ENCODE measurements at regions not wholly inside any gene's neighbourhood (a gene's known extent, or its start where the extent isn't known, plus 50 kb on each side); places are given as distances from the start of the nearest gene placed in this dataset.
"Not testable (repeated sequence)": the region's sequence is repeated elsewhere in the genome, so short reads cannot be mapped to it uniquely, and the experiment has no call there.

GRCh38 chr3:110397115-110397514, 674.5 kb upstream of the NECTIN3 start:
- no peak for DNase-seq (ENCODE audit: low spot score)

GRCh38 chr3:110400315-110400714, 671.3 kb upstream of the NECTIN3 start:
- DNase-seq (ENCODE audit: low spot score): no peak

GRCh38 chr3:110405830-110406585, 665.6 kb upstream of the NECTIN3 start:
- no peak for DNase-seq (ENCODE audit: low spot score)

- DNase-seq (ENCODE audit: low spot score): peak; percentile 11
Observed at GRCh38 chr3:110413266-110413665, 658.4 kb upstream of the NECTIN3 start.

- no peak for DNase-seq (ENCODE audit: low spot score)
Observed at GRCh38 chr3:110413807-110414748, 657.5 kb upstream of the NECTIN3 start.

- DNase-seq (ENCODE audit: low spot score): no peak
Observed at GRCh38 chr3:110414855-110415254, 656.8 kb upstream of the NECTIN3 start.

- DNase-seq (ENCODE audit: low spot score): no peak
Observed at GRCh38 chr3:110419096-110419495, 652.5 kb upstream of the NECTIN3 start.

GRCh38 chr3:110419601-110420000, 652.0 kb upstream of the NECTIN3 start:
- no peak for DNase-seq (ENCODE audit: low spot score)

- no peak for DNase-seq (ENCODE audit: low spot score)
Observed at GRCh38 chr3:110420158-110420641, 651.4 kb upstream of the NECTIN3 start.

- no peak for DNase-seq (ENCODE audit: low spot score)
Observed at GRCh38 chr3:110423276-110423675, 648.3 kb upstream of the NECTIN3 start.

GRCh38 chr3:110430146-110430545, 641.5 kb upstream of the NECTIN3 start:
- no peak for DNase-seq (ENCODE audit: low spot score)

GRCh38 chr3:110436209-110436608, 635.4 kb upstream of the NECTIN3 start:
- DNase-seq (ENCODE audit: low spot score): no peak

- not testable (repeated sequence) for DNase-seq (ENCODE audit: low spot score)
Observed at GRCh38 chr3:110440066-110440653, 631.5 kb upstream of the NECTIN3 start.

GRCh38 chr3:110454066-110454465, 617.5 kb upstream of the NECTIN3 start:
- DNase-seq (ENCODE audit: low spot score): no peak

GRCh38 chr3:110456001-110456400, 615.6 kb upstream of the NECTIN3 start:
- DNase-seq (ENCODE audit: low spot score): no peak

GRCh38 chr3:110456438-110457138, 615.0 kb upstream of the NECTIN3 start:
- no peak for DNase-seq (ENCODE audit: low spot score)

- no peak for DNase-seq (ENCODE audit: low spot score)
Observed at GRCh38 chr3:110457508-110457907, 614.1 kb upstream of the NECTIN3 start.

- DNase-seq (ENCODE audit: low spot score): no peak
Observed at GRCh38 chr3:110459021-110459420, 612.6 kb upstream of the NECTIN3 start.

GRCh38 chr3:110470310-110470709, 601.3 kb upstream of the NECTIN3 start:
- no peak for DNase-seq (ENCODE audit: low spot score)

GRCh38 chr3:110473405-110473804, 598.2 kb upstream of the NECTIN3 start:
- no peak for DNase-seq (ENCODE audit: low spot score)

GRCh38 chr3:110474397-110474796, 597.2 kb upstream of the NECTIN3 start:
- no peak for DNase-seq (ENCODE audit: low spot score)
